ENCODE measurements at regions not wholly inside any gene's neighbourhood (a gene's known extent, or its start where the extent isn't known, plus 50 kb on each side); places are given as distances from the start of the nearest gene placed in this dataset.

DNA sequence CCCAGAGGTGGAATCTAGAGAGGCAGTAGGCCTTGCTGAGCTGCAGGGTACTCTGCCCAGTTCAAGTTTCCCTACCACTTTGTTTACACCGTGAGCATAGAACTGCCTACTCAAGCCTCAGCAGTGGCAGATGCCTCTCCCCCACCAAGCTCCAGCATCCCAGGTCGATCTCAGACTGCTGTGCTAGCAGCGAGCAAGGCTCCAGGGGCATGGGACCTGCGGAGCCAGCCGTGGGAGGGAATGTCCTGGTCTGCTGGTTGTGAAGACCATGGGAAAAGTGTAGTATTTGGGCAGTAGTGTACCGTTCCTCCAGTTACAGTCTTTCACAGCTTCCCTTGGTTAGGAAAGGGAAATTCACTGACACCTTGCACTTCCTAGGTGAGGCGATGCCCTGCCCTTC lies 50.6 kb upstream of the FSIP2 start:
- TF ChIP-seq CHD1 (IDR thresholded peaks at IDR 0.05; ENCODE audit: low read depth, low read length) (no peak), CEBPB (IDR thresholded peaks at IDR 0.05; ENCODE audit: low read depth, low read length) (no peak), POLR2A (IDR thresholded peaks at IDR 0.05; ENCODE audit: low read depth, low read length) (no peak), BHLHE40 (IDR thresholded peaks at IDR 0.05; ENCODE audit: low read depth, low read length) (no peak), RFX5 (IDR thresholded peaks at IDR 0.05; ENCODE audit: low read depth, low read length) (no peak), RAD21 (IDR thresholded peaks at IDR 0.05; ENCODE audit: low read length) (no peak), FOS (IDR thresholded peaks at IDR 0.05; ENCODE audit: low read depth, low read length) (no peak), MXI1 (IDR thresholded peaks at IDR 0.05; ENCODE audit: borderline replicate concordance, low read depth, low read length) (no peak), RCOR1 (IDR thresholded peaks at IDR 0.05; ENCODE audit: insufficient replicate concordance, low read length) (no peak), SMC3 (IDR thresholded peaks at IDR 0.05; ENCODE audit: low read depth, low read length) (no peak)
- TF ChIP-seq, protein P1, sequence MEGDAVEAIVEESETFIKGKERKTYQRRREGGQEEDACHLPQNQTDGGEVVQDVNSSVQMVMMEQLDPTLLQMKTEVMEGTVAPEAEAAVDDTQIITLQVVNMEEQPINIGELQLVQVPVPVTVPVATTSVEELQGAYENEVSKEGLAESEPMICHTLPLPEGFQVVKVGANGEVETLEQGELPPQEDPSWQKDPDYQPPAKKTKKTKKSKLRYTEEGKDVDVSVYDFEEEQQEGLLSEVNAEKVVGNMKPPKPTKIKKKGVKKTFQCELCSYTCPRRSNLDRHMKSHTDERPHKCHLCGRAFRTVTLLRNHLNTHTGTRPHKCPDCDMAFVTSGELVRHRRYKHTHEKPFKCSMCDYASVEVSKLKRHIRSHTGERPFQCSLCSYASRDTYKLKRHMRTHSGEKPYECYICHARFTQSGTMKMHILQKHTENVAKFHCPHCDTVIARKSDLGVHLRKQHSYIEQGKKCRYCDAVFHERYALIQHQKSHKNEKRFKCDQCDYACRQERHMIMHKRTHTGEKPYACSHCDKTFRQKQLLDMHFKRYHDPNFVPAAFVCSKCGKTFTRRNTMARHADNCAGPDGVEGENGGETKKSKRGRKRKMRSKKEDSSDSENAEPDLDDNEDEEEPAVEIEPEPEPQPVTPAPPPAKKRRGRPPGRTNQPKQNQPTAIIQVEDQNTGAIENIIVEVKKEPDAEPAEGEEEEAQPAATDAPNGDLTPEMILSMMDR (conservative IDR thresholded peaks at IDR 0.05; ENCODE audit: low read depth, low read length): no peak
- TF ChIP-seq, protein P2, sequence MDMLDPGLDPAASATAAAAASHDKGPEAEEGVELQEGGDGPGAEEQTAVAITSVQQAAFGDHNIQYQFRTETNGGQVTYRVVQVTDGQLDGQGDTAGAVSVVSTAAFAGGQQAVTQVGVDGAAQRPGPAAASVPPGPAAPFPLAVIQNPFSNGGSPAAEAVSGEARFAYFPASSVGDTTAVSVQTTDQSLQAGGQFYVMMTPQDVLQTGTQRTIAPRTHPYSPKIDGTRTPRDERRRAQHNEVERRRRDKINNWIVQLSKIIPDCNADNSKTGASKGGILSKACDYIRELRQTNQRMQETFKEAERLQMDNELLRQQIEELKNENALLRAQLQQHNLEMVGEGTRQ (IDR thresholded peaks at IDR 0.05; ENCODE audit: low read depth, low read length): no peak

Data from IMR-90 (cell line).